ENCODE measurements at regions not wholly inside any gene's neighbourhood (a gene's known extent, or its start where the extent isn't known, plus 50 kb on each side); places are given as distances from the start of the nearest gene placed in this dataset.

- intact Hi-C loops (cut with micrococcal nuclease), result no loop called here
- Histone ChIP-seq H3K27me3 (ENCODE audit: low read depth) (no peaks in the 10 kb centered on the region), H3K9me3 (replicated peaks) (no peaks in the 10 kb centered on the region), H3K4me1 (peaks cover 16% of the 10 kb centered on the region), H3K27ac (replicated peaks) (no peak overlapping the region), H3K36me3 (no peaks in the 10 kb centered on the region), H3K4me3 (no peak overlapping the region)
- no peak for DNase-seq
- TF ChIP-seq CTCF (IDR thresholded peaks at IDR 0.05; ENCODE audit: borderline replicate concordance), result no peak
These were observed 523.0 kb downstream of the SPRY1 start for GRCh38 chr4:123919576-123920098.

- no peak overlapping the region for H3K4me3 ChIP-seq
- TF ChIP-seq CTCF (IDR thresholded peaks at IDR 0.05; ENCODE audit: borderline replicate concordance), result no peak
- intact Hi-C loops (cut with micrococcal nuclease), result no loop called here
- no peaks in the 10 kb centered on the region for H3K36me3 ChIP-seq
- no peaks in the 10 kb centered on the region for H3K27me3 ChIP-seq (ENCODE audit: low read depth)
- peaks cover 16% of the 10 kb centered on the region for H3K4me1 ChIP-seq
- peak overlapping the region; percentile 13 for H3K27ac ChIP-seq (replicated peaks)
- DNase-seq, result no peak
- H3K9me3 ChIP-seq (replicated peaks), result no peaks in the 10 kb centered on the region
These were observed 524.7 kb downstream of the SPRY1 start for GRCh38 chr4:123921339-123921738.

DNA sequence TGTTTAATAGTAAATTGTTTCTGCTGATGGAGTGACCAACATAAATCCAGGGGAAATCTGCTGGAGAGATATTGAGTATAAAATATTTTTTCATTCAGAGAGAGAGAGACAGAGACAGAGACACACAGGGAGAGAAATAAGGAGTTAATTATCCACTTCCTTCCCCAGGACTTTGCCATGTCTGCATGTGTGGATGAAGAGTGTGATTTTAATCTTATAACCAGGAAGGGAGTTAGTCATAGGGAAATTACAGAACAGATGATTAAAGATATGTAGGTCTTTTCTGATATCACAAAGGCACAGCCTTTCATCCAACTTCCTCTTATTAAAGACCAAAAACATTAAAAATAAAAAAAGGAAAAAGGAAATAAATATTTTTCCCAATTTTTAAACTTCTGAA is 526.3 kb downstream of the SPRY1 start:
- no peak for DNase-seq
- peak overlapping the region; percentile 28 for H3K27ac ChIP-seq (replicated peaks)

GRCh38 chr4:123924536-123924935 is 527.9 kb downstream of the SPRY1 start:
- no peaks in the 10 kb centered on the region for H3K36me3 ChIP-seq
- intact Hi-C loops (cut with micrococcal nuclease), result no loop called here
- no peak overlapping the region for H3K4me3 ChIP-seq
- no peak overlapping the region for H3K27ac ChIP-seq (replicated peaks)
- no peaks in the 10 kb centered on the region for H3K27me3 ChIP-seq (ENCODE audit: low read depth)
- no peak for DNase-seq
- peaks cover 22% of the 10 kb centered on the region for H3K4me1 ChIP-seq
- H3K9me3 ChIP-seq (replicated peaks), result no peaks in the 10 kb centered on the region
- TF ChIP-seq CTCF (IDR thresholded peaks at IDR 0.05; ENCODE audit: borderline replicate concordance), result no peak

More for the DNA sequence above, 526.3 kb downstream of the SPRY1 start:
- TF ChIP-seq CTCF (IDR thresholded peaks at IDR 0.05; ENCODE audit: borderline replicate concordance), result no peak
- Histone ChIP-seq H3K36me3 (no peaks in the 10 kb centered on the region), H3K4me3 (no peak overlapping the region), H3K27me3 (ENCODE audit: low read depth) (no peaks in the 10 kb centered on the region), H3K4me1 (peaks cover 18% of the 10 kb centered on the region), H3K9me3 (replicated peaks) (no peaks in the 10 kb centered on the region)
- intact Hi-C loops (cut with micrococcal nuclease), result no loop called here

- Histone ChIP-seq H3K36me3 (no peaks in the 10 kb centered on the region), H3K27me3 (ENCODE audit: low read depth) (no peaks in the 10 kb centered on the region), H3K4me1 (peaks cover 7% of the 10 kb centered on the region), H3K9me3 (replicated peaks) (no peaks in the 10 kb centered on the region), H3K27ac (replicated peaks) (peak overlapping the region; percentile 12), H3K4me3 (no peak overlapping the region)
- intact Hi-C loops (cut with micrococcal nuclease), result no loop called here
- TF ChIP-seq CTCF (IDR thresholded peaks at IDR 0.05; ENCODE audit: borderline replicate concordance), result no peak
- DNase-seq, result no peak
These were observed 533.0 kb downstream of the SPRY1 start for GRCh38 chr4:123929565-123929964.

Measured in left ventricle myocardium inferior (tissue), 1 donor.